C4-2B (cell line): ENCODE measurements at regions not wholly inside any gene's neighbourhood (a gene's known extent, or its start where the extent isn't known, plus 50 kb on each side); places are given as distances from the start of the nearest gene placed in this dataset.

Experiments
- CTCF ChIP-seq: fragments of 450-650 bp; conservative IDR thresholded peaks from 2 replicates; pipeline ENCODE4 v1.5.1; 2017; ENCODE audit warnings: mild to moderate bottlenecking
- ZFX ChIP-seq: fragments of 450-650 bp; IDR thresholded peaks from 2 replicates; pipeline ENCODE4 v1.6.1; 2017

GRCh38 chr5:67488885-67489284 lies 292.3 kb upstream of the CD180 start:
- TF ChIP-seq CTCF, result no peak
- no peak for TF ChIP-seq ZFX
